DND-41 (cell line): ENCODE measurements at regions not wholly inside any gene's neighbourhood (a gene's known extent, or its start where the extent isn't known, plus 50 kb on each side); places are given as distances from the start of the nearest gene placed in this dataset.

Experiments
- ATAC-seq: fragments of 200-7000 bp; cut with Tn5 transposase; 3 replicates; pipeline ENCODE4 v1.9.1; 2021; ENCODE audit warnings: low read depth; ENCODE audit not compliant: insufficient read depth
- DNase-seq: peaks from one replicate; pipeline ENCODE4 v3.0.0-alpha.2; 2020
- H2AFZ ChIP-seq: 2 replicates; pipeline ENCODE4 v1.6.0; 2012; ENCODE audit warnings: low read depth, low read length
- H3K27ac ChIP-seq: 2 replicates; pipeline ENCODE4 v1.5.1; 2012; ENCODE audit warnings: low read length, inconsistent platforms
- H3K27me3 ChIP-seq: fragments of 200-600 bp; sonication (generic); 2 replicates; pipeline ENCODE4 v1.6.0; 2012; ENCODE audit warnings: low read length, mild to moderate bottlenecking, inconsistent platforms; ENCODE audit not compliant: insufficient read depth, poor library complexity
- H3K36me3 ChIP-seq: 2 replicates; pipeline ENCODE4 v1.5.1; 2012; ENCODE audit warnings: low read length, inconsistent platforms; ENCODE audit not compliant: insufficient read depth
- H3K4me1 ChIP-seq: 2 replicates; pipeline ENCODE4 v1.5.1; 2012; ENCODE audit warnings: mild to moderate bottlenecking, low read length; ENCODE audit not compliant: insufficient read depth
- H3K4me2 ChIP-seq: 2 replicates; pipeline ENCODE4 v1.6.0; 2012; ENCODE audit warnings: mild to moderate bottlenecking, moderate library complexity, low read length, inconsistent platforms; ENCODE audit not compliant: insufficient read depth
- H3K4me3 ChIP-seq, 2 experiments: fragments of 200-600 bp in 1 of 2; shearing (Covaris generic) in 1 of 2; 2 replicates each; pipeline ENCODE4 v1.5.1; 2012 to 2016; ENCODE audit warnings: inconsistent platforms in 2 of 2, low read length in 2 of 2, mild to moderate bottlenecking in 2 of 2, low read depth in 1 of 2, moderate library complexity in 1 of 2
- H3K79me2 ChIP-seq: 2 replicates; pipeline ENCODE4 v1.6.0; 2012; ENCODE audit warnings: low read length, inconsistent platforms; ENCODE audit not compliant: insufficient read depth
- H3K9ac ChIP-seq: 2 replicates; pipeline ENCODE4 v1.6.0; 2012; ENCODE audit warnings: low read depth, mild to moderate bottlenecking, inconsistent platforms, low read length, moderate library complexity
- H3K9me3 ChIP-seq: 2 replicates; pipeline ENCODE4 v1.5.1; 2012; ENCODE audit warnings: low read length, moderate library complexity, mild to moderate bottlenecking, inconsistent platforms; ENCODE audit not compliant: insufficient read depth, severe bottlenecking
- H4K20me1 ChIP-seq: 2 replicates; pipeline ENCODE4 v1.6.0; 2012; ENCODE audit warnings: low read length; ENCODE audit not compliant: insufficient read depth
- EZH2 ChIP-seq: IDR thresholded peaks from 3 replicates; pipeline ENCODE4 v1.6.1; 2012; ENCODE audit warnings: borderline replicate concordance, low read depth, mild to moderate bottlenecking, moderate library complexity, low read length, inconsistent platforms; ENCODE audit not compliant: severe bottlenecking
- TF ChIP-seq, protein P1 (sequence below): IDR thresholded peaks from 2 replicates; pipeline ENCODE4 v1.5.1; 2012; ENCODE audit warnings: borderline replicate concordance, low read length, moderate library complexity, mild to moderate bottlenecking; ENCODE audit not compliant: poor library complexity, severe bottlenecking; ENCODE audit errors: extremely low read depth

DNA sequence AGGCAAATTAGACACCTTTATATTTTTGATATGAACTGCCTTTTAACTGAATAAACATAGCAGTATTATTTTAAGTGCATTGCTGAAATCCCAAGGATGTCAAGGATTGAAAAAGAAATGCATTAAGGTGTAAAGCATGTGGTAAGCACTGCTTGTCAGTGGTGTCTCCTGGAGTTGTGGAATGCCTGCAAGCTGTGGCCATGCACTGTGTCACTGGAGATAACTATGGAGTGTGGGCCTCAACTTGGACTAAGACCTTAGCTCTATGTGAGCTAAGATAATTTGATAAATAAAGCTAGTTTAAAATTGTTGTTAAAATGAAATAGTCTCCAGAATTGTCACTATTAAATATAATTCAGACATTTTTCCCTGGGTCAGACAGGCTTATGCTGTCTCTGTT is 156.6 kb upstream of the OPRM1 start:
- no peak overlapping the region for H3K4me2 ChIP-seq
- H3K4me3 ChIP-seq = no peak overlapping the region
- H3K36me3 ChIP-seq = no peaks in the 10 kb centered on the region
- no peaks in the 10 kb centered on the region for H3K79me2 ChIP-seq
- DNase-seq (no peak), ATAC-seq (no peak)
- H4K20me1 ChIP-seq = no peaks in the 10 kb centered on the region
- H3K9ac ChIP-seq = no peak overlapping the region
- H3K4me1 ChIP-seq = no peaks in the 10 kb centered on the region
- H3K9me3 ChIP-seq = no peaks in the 10 kb centered on the region
- TF ChIP-seq, protein P1, sequence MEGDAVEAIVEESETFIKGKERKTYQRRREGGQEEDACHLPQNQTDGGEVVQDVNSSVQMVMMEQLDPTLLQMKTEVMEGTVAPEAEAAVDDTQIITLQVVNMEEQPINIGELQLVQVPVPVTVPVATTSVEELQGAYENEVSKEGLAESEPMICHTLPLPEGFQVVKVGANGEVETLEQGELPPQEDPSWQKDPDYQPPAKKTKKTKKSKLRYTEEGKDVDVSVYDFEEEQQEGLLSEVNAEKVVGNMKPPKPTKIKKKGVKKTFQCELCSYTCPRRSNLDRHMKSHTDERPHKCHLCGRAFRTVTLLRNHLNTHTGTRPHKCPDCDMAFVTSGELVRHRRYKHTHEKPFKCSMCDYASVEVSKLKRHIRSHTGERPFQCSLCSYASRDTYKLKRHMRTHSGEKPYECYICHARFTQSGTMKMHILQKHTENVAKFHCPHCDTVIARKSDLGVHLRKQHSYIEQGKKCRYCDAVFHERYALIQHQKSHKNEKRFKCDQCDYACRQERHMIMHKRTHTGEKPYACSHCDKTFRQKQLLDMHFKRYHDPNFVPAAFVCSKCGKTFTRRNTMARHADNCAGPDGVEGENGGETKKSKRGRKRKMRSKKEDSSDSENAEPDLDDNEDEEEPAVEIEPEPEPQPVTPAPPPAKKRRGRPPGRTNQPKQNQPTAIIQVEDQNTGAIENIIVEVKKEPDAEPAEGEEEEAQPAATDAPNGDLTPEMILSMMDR = no peak
- no peak for TF ChIP-seq EZH2
- H3K27ac ChIP-seq = no peak overlapping the region
- no peaks in the 10 kb centered on the region for H3K27me3 ChIP-seq
- H2AFZ ChIP-seq = no peak overlapping the region

DNA sequence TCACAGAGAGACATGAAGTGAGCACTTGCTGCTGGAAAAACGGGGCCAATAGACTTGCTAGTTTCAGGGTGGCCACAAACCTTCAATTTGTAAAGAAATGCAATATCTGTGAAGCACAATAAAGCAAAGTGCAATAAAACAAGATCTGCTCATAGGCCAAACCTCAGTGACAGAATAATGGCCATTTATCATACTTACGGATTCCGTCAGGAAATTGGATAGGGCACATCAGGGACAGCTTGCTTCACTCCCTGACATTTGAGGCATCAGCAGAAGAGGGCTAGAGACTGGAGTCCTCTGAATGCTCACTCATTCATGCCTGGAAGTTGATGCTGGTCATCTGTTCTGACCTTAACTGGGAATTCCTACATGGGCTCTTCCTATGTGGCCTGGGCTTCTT is 165.5 kb upstream of the OPRM1 start:
- ATAC-seq = no peak
- H3K4me2 ChIP-seq = no peak overlapping the region
- H3K79me2 ChIP-seq = no peaks in the 10 kb centered on the region

DNA sequence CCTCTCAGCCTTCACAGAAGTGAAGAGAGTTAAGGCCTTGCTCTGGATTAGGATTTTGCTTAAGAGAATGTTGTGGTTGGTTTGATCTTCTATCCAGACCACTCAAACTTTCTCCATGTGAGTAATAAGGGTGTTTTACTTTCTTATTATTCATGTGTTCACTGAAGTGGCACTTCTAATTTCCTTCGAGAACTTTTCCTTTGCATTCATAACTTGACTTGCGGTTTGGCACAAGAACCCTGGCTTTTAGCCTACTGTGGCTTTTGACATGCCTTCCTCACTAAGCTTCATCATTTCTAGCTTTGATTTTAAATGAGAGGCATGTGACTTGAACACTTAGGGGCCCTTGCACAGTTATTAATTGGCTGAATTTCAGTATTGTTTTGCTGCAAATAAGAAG is 166.1 kb upstream of the OPRM1 start:
- no peak for DNase-seq

More for the DNA sequence above, 165.5 kb upstream of the OPRM1 start:
- TF ChIP-seq EZH2 = no peak
- TF ChIP-seq, protein P1 = no peak
- Histone ChIP-seq H3K4me1 (no peaks in the 10 kb centered on the region), H2AFZ (no peak overlapping the region), H3K9ac (no peak overlapping the region), H3K36me3 (no peaks in the 10 kb centered on the region), H3K27me3 (no peaks in the 10 kb centered on the region), H4K20me1 (no peaks in the 10 kb centered on the region), H3K9me3 (no peaks in the 10 kb centered on the region), H3K27ac (no peak overlapping the region), H3K4me3 (no peak overlapping the region)
- DNase-seq = no peak

More for the DNA sequence above, 166.1 kb upstream of the OPRM1 start:
- no peaks in the 10 kb centered on the region for H3K9me3 ChIP-seq
- H3K27ac ChIP-seq = no peak overlapping the region
- H3K4me3 ChIP-seq = no peak overlapping the region
- no peak overlapping the region for H3K4me2 ChIP-seq
- H4K20me1 ChIP-seq = no peaks in the 10 kb centered on the region
- H3K4me1 ChIP-seq = no peaks in the 10 kb centered on the region
- no peak overlapping the region for H3K9ac ChIP-seq
- no peak for ATAC-seq
- no peak overlapping the region for H2AFZ ChIP-seq
- no peak for TF ChIP-seq EZH2
- TF ChIP-seq, protein P1 = no peak
- no peaks in the 10 kb centered on the region for H3K79me2 ChIP-seq
- no peaks in the 10 kb centered on the region for H3K36me3 ChIP-seq
- H3K27me3 ChIP-seq = no peaks in the 10 kb centered on the region
